Nephron (organoid): ENCODE measurements at regions not wholly inside any gene's neighbourhood (a gene's known extent, or its start where the extent isn't known, plus 50 kb on each side); places are given as distances from the start of the nearest gene placed in this dataset.
A peak's percentile ranks its signal among the peaks of the same experiment; 100 is the strongest.

Experiments used
- H3K27ac Mint-ChIP-seq, 3 experiments: 2 replicates each; pipeline ENCODE4 v1.8.0; 2020; ENCODE audit warnings: mixed read lengths in 3 of 3, mild to moderate bottlenecking in 2 of 3, moderate library complexity in 1 of 3
- H3K27me3 Mint-ChIP-seq: 2 replicates; pipeline ENCODE4 v1.8.0; 2021; ENCODE audit warnings: low read depth, mild to moderate bottlenecking, moderate library complexity, mixed read lengths
- H3K36me3 Mint-ChIP-seq: 2 replicates; pipeline ENCODE4 v1.8.0; 2020; ENCODE audit warnings: low read depth, mixed read lengths
- H3K4me1 Mint-ChIP-seq: 2 replicates; pipeline ENCODE4 v1.8.0; 2020; ENCODE audit warnings: mixed read lengths
- H3K4me3 Mint-ChIP-seq, 3 experiments: 2 replicates each; pipeline ENCODE4 v1.8.0; 2020; ENCODE audit warnings: mild to moderate bottlenecking in 3 of 3, mixed read lengths in 3 of 3, moderate library complexity in 2 of 3
- H3K9me3 Mint-ChIP-seq: 2 replicates; pipeline ENCODE4 v1.8.0; 2020; ENCODE audit warnings: mixed read lengths
- CTCF ChIP-seq, 3 experiments: fragments of 200-600 bp; sonication (generic); IDR thresholded peaks; one replicate each; pipeline ENCODE4 v1.5.0; 2021; ENCODE audit warnings: antibody characterized with exemption in 3 of 3; ENCODE audit not compliant: unreplicated experiment in 3 of 3

GRCh38 chr5:135269931-135270421, 129.1 kb downstream of the MACROH2A1 start:
- H3K27ac Mint-ChIP-seq, result peak overlapping the region; percentile 89 to 92 (median 92)

GRCh38 chr5:135269199-135269598, 129.8 kb downstream of the MACROH2A1 start:
- H3K4me1 Mint-ChIP-seq, result peaks cover 67% of the 10 kb centered on the region
- peak overlapping the region; percentile 89 to 92 (median 92) for H3K27ac Mint-ChIP-seq
- no peak for TF ChIP-seq CTCF (IDR thresholded peaks at IDR 0.05; ENCODE audit: unreplicated experiment in 3 of 3)
- no peaks in the 10 kb centered on the region for H3K36me3 Mint-ChIP-seq
- no peaks in the 10 kb centered on the region for H3K9me3 Mint-ChIP-seq
- peak overlapping the region in 1 of 3 experiments; percentile 40 for H3K4me3 Mint-ChIP-seq
- peaks cover 14% of the 10 kb centered on the region for H3K27me3 Mint-ChIP-seq

More at GRCh38 chr5:135269931-135270421, 129.1 kb downstream of the MACROH2A1 start:
- Mint-ChIP-seq H3K9me3 (no peaks in the 10 kb centered on the region), H3K27me3 (peaks cover 14% of the 10 kb centered on the region), H3K36me3 (no peaks in the 10 kb centered on the region), H3K4me3 (peak overlapping the region in 1 of 3 experiments; percentile 40), H3K4me1 (peaks cover 59% of the 10 kb centered on the region)
- TF ChIP-seq CTCF (IDR thresholded peaks at IDR 0.05; ENCODE audit: unreplicated experiment in 3 of 3), result no peak

- Mint-ChIP-seq H3K9me3 (peaks cover 2% of the 10 kb centered on the region), H3K4me1 (peaks cover 68% of the 10 kb centered on the region), H3K27ac (peak overlapping the region; percentile 66 to 93 (median 86)), H3K36me3 (no peaks in the 10 kb centered on the region), H3K4me3 (peak overlapping the region in 1 of 3 experiments; percentile 32), H3K27me3 (peaks cover 4% of the 10 kb centered on the region)
- no peak for TF ChIP-seq CTCF (IDR thresholded peaks at IDR 0.05; ENCODE audit: unreplicated experiment in 3 of 3)
Observed at GRCh38 chr5:135266975-135267374, 132.1 kb downstream of the MACROH2A1 start.

- Mint-ChIP-seq H3K27me3 (peaks cover 3% of the 10 kb centered on the region), H3K4me1 (peaks cover 61% of the 10 kb centered on the region), H3K36me3 (no peaks in the 10 kb centered on the region), H3K27ac (peak overlapping the region; percentile 66 to 93 (median 86)), H3K4me3 (no peak overlapping the region), H3K9me3 (peaks cover 4% of the 10 kb centered on the region)
- TF ChIP-seq CTCF (IDR thresholded peaks at IDR 0.05; ENCODE audit: unreplicated experiment in 3 of 3), result no peak
Observed at GRCh38 chr5:135266303-135266635, 132.8 kb downstream of the MACROH2A1 start.

- H3K9me3 Mint-ChIP-seq, result peaks cover 5% of the 10 kb centered on the region
- H3K4me3 Mint-ChIP-seq, result no peak overlapping the region
- H3K27ac Mint-ChIP-seq, result peak overlapping the region; percentile 66 to 93 (median 86)
- TF ChIP-seq CTCF (IDR thresholded peaks at IDR 0.05; ENCODE audit: unreplicated experiment in 3 of 3), result no peak
- no peaks in the 10 kb centered on the region for H3K36me3 Mint-ChIP-seq
- H3K4me1 Mint-ChIP-seq, result peaks cover 59% of the 10 kb centered on the region
- H3K27me3 Mint-ChIP-seq, result peaks cover 3% of the 10 kb centered on the region
Observed at GRCh38 chr5:135265497-135266302, 133.3 kb downstream of the MACROH2A1 start.
